HEK293T (cell line): ENCODE measurements at regions not wholly inside any gene's neighbourhood (a gene's known extent, or its start where the extent isn't known, plus 50 kb on each side); places are given as distances from the start of the nearest gene placed in this dataset.

Source experiments
- ARNT ChIP-seq: fragments of 450-650 bp; IDR thresholded peaks from 2 replicates; pipeline ENCODE4 v1.6.1; 2017; ENCODE audit warnings: mild to moderate bottlenecking
- BHLHE40 ChIP-seq: fragments of 450-650 bp; IDR thresholded peaks from 2 replicates; pipeline ENCODE4 v1.6.1; 2016; ENCODE audit warnings: mild to moderate bottlenecking, moderate library complexity, borderline replicate concordance
- CTBP1 ChIP-seq: fragments of 450-650 bp; IDR thresholded peaks from 2 replicates; pipeline ENCODE4 v1.6.1; 2016; ENCODE audit warnings: borderline replicate concordance
- FOXA1 ChIP-seq: fragments of 450-650 bp; IDR thresholded peaks from 2 replicates; pipeline ENCODE4 v1.6.1; 2016; ENCODE audit warnings: mild to moderate bottlenecking
- FOXK2 ChIP-seq: fragments of 450-650 bp; IDR thresholded peaks from 2 replicates; pipeline ENCODE4 v1.6.1; 2016; ENCODE audit warnings: mild to moderate bottlenecking
- FOXM1 ChIP-seq: fragments of 450-650 bp; IDR thresholded peaks from 2 replicates; pipeline ENCODE4 v1.6.1; 2017; ENCODE audit warnings: mild to moderate bottlenecking, borderline replicate concordance
- HDGF ChIP-seq: fragments of 450-650 bp; IDR thresholded peaks from 2 replicates; pipeline ENCODE4 v1.6.1; 2017; ENCODE audit warnings: antibody characterized with exemption, borderline replicate concordance
- L3MBTL2 ChIP-seq: fragments of 450-650 bp; conservative IDR thresholded peaks from 2 replicates; pipeline ENCODE4 v1.6.1; 2016; ENCODE audit warnings: mild to moderate bottlenecking
- LEF1 ChIP-seq: fragments of 450-650 bp; IDR thresholded peaks from 2 replicates; pipeline ENCODE4 v1.6.1; 2017; ENCODE audit warnings: mild to moderate bottlenecking, borderline replicate concordance
- NFRKB ChIP-seq: fragments of 450-650 bp; IDR thresholded peaks from 2 replicates; pipeline ENCODE4 v1.6.1; 2016; ENCODE audit warnings: mild to moderate bottlenecking, moderate library complexity
- SP1 ChIP-seq: fragments of 450-650 bp; IDR thresholded peaks from 2 replicates; pipeline ENCODE4 v1.6.1; 2017
- SUZ12 ChIP-seq: fragments of 450-650 bp; IDR thresholded peaks from 2 replicates; pipeline ENCODE4 v1.6.1; 2016; ENCODE audit warnings: mild to moderate bottlenecking
- TARDBP ChIP-seq: fragments of 450-650 bp; IDR thresholded peaks from 2 replicates; pipeline ENCODE4 v1.6.1; 2016
- TF ChIP-seq, protein P1 (sequence below): fragments of 450-650 bp; IDR thresholded peaks from 2 replicates; pipeline ENCODE4 v1.6.1; 2016

DNA sequence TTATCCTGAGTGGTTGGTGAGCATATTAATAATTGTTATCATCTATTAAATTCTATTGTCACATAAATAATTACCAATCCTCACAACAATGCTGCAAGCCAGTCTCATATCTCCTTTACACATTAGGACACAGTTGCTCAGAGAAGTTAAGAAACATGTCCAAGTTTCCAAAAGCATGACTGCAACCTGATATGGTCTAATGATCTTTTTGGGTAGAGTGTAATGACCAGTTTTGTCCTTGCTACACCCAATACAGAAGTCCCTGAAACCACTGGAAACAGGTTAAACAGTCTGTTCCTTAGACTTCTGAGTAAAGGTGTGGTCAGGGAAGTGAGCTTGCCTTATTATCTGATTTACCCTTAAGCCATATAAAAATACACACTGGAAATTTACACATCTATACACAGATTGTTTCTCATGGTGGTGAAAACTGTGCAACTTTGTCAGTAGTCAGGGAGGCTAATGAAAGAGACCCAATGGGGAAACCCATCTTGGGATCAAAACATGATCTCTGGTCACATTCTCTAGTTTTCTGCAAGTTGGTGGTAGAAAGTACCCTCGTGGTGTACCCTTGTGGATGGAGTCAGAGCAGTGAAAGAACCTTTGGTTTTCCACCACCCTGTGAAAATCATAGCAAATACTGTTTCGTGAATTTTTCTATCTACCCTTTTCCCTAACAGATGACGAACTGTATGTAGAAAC is 146.0 kb upstream of the KLF12 start:
- TF ChIP-seq HDGF (no peak), SUZ12 (no peak), BHLHE40 (no peak), LEF1 (no peak), FOXM1 (no peak), FOXK2 (no peak), CTBP1 (no peak), L3MBTL2 (no peak), ARNT (no peak), FOXA1 (no peak), TARDBP (no peak), NFRKB (no peak), SP1 (no peak)
- TF ChIP-seq, protein P1, sequence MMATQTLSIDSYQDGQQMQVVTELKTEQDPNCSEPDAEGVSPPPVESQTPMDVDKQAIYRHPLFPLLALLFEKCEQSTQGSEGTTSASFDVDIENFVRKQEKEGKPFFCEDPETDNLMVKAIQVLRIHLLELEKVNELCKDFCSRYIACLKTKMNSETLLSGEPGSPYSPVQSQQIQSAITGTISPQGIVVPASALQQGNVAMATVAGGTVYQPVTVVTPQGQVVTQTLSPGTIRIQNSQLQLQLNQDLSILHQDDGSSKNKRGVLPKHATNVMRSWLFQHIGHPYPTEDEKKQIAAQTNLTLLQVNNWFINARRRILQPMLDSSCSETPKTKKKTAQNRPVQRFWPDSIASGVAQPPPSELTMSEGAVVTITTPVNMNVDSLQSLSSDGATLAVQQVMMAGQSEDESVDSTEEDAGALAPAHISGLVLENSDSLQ: no peak
